ENCODE measurements at regions not wholly inside any gene's neighbourhood (a gene's known extent, or its start where the extent isn't known, plus 50 kb on each side); places are given as distances from the start of the nearest gene placed in this dataset.
"Not testable (repeated sequence)": the region's sequence is repeated elsewhere in the genome, so short reads cannot be mapped to it uniquely, and the experiment has no call there.

- DNase-seq: no peak
Observed at GRCh38 chr10:36440539-36440938, 684.9 kb upstream of the ANKRD30A start.

GRCh38 chr10:36437367-36437766 is 688.0 kb upstream of the ANKRD30A start:
- DNase-seq: no peak

- DNase-seq: no peak
Observed at GRCh38 chr10:36428507-36428906, 696.9 kb upstream of the ANKRD30A start.

- DNase-seq: no peak
Observed at GRCh38 chr10:36425131-36425797, 700.1 kb upstream of the ANKRD30A start.

- no peak for DNase-seq
Observed at GRCh38 chr10:36424502-36424901, 700.9 kb upstream of the ANKRD30A start.

GRCh38 chr10:36423821-36424248 is 701.6 kb upstream of the ANKRD30A start:
- DNase-seq: no peak

GRCh38 chr10:36421992-36422391 is 703.4 kb upstream of the ANKRD30A start:
- DNase-seq: no peak

GRCh38 chr10:36416513-36416912 is 708.9 kb upstream of the ANKRD30A start:
- DNase-seq: no peak

GRCh38 chr10:36412942-36413341 is 712.5 kb upstream of the ANKRD30A start:
- DNase-seq: no peak

GRCh38 chr10:36400238-36400637 is 725.2 kb upstream of the ANKRD30A start:
- DNase-seq: not testable (repeated sequence)

- DNase-seq: no peak
Observed at GRCh38 chr10:36393801-36394200, 731.6 kb upstream of the ANKRD30A start.

- DNase-seq: no peak
Observed at GRCh38 chr10:36391405-36391804, 734.0 kb upstream of the ANKRD30A start.

GRCh38 chr10:36390221-36390620 is 735.2 kb upstream of the ANKRD30A start:
- DNase-seq: no peak

GRCh38 chr10:36388166-36388565 is 737.2 kb upstream of the ANKRD30A start:
- no peak for DNase-seq

GRCh38 chr10:36385693-36386092 is 739.7 kb upstream of the ANKRD30A start:
- DNase-seq: no peak

- DNase-seq: no peak
Observed at GRCh38 chr10:36383349-36383748, 741.3 kb upstream of the FZD8 start.

GRCh38 chr10:36381748-36382147 is 739.7 kb upstream of the FZD8 start:
- DNase-seq: no peak

- DNase-seq: peak; percentile 42 to 82
Observed at GRCh38 chr10:36380538-36380937, 738.4 kb upstream of the FZD8 start.

- no peak for DNase-seq
Observed at GRCh38 chr10:36375107-36375506, 733.0 kb upstream of the FZD8 start.

GRCh38 chr10:36373424-36374096 is 731.5 kb upstream of the FZD8 start:
- DNase-seq: no peak

- no peak for DNase-seq
Observed at GRCh38 chr10:36367362-36367761, 725.3 kb upstream of the FZD8 start.

GRCh38 chr10:36366843-36367242 is 724.7 kb upstream of the FZD8 start:
- DNase-seq: no peak

- no peak for DNase-seq
Observed at GRCh38 chr10:36366065-36366464, 724.0 kb upstream of the FZD8 start.

GRCh38 chr10:36362257-36362656 is 720.2 kb upstream of the FZD8 start:
- no peak for DNase-seq

GRCh38 chr10:36358736-36359135 is 716.6 kb upstream of the FZD8 start:
- DNase-seq: no peak
